Trophoblast cell (in vitro differentiated cells and primary cell): ENCODE measurements at regions not wholly inside any gene's neighbourhood (a gene's known extent, or its start where the extent isn't known, plus 50 kb on each side); places are given as distances from the start of the nearest gene placed in this dataset.
"Not testable (repeated sequence)": the region's sequence is repeated elsewhere in the genome, so short reads cannot be mapped to it uniquely, and the experiment has no call there.

Experiments used
- DNase-seq, 2 donors: peaks; one replicate each; pipeline ENCODE4 v3.0.0-alpha.2; 2016
- H2AFZ ChIP-seq: 2 replicates; pipeline ENCODE4 v1.6.1; 2013; ENCODE audit warnings: low read length, moderate library complexity, mild to moderate bottlenecking; ENCODE audit not compliant: insufficient read depth, poor library complexity
- H2AK5ac ChIP-seq: 2 replicates; pipeline ENCODE4 v1.6.1; 2013; ENCODE audit warnings: mild to moderate bottlenecking, low read length
- H2BK120ac ChIP-seq: 2 replicates; pipeline ENCODE4 v1.6.1; 2013; ENCODE audit warnings: low read length, mild to moderate bottlenecking, moderate library complexity; ENCODE audit not compliant: insufficient read depth, poor library complexity
- H2BK12ac ChIP-seq: 2 replicates; pipeline ENCODE4 v1.6.1; 2013; ENCODE audit warnings: mild to moderate bottlenecking, low read length, moderate library complexity
- H2BK5ac ChIP-seq: 2 replicates; pipeline ENCODE4 v1.6.1; 2013; ENCODE audit warnings: low read length, low read depth, moderate library complexity, mild to moderate bottlenecking; ENCODE audit not compliant: poor library complexity
- H3K14ac ChIP-seq: 2 replicates; pipeline ENCODE4 v1.6.1; 2013; ENCODE audit warnings: mild to moderate bottlenecking, low read length
- H3K18ac ChIP-seq: 2 replicates; pipeline ENCODE4 v1.6.1; 2013; ENCODE audit warnings: mild to moderate bottlenecking, low read length
- H3K23ac ChIP-seq: 2 replicates; pipeline ENCODE4 v1.6.1; 2013; ENCODE audit warnings: low read length
- H3K27ac ChIP-seq: 2 replicates; pipeline ENCODE4 v1.5.1; 2013; ENCODE audit warnings: low read depth, mild to moderate bottlenecking, inconsistent platforms, low read length, moderate library complexity
- H3K27me3 ChIP-seq: 2 replicates; pipeline ENCODE4 v1.6.1; 2013; ENCODE audit warnings: inconsistent platforms, mild to moderate bottlenecking, low read length, moderate library complexity; ENCODE audit not compliant: insufficient read depth
- H3K36me3 ChIP-seq, 2 experiments: 1 replicate in 1 of 2; 2 replicates in 1 of 2; pipeline ENCODE4 v1.6.1; 2013; ENCODE audit warnings: low read length in 2 of 2, mild to moderate bottlenecking in 2 of 2, moderate library complexity in 1 of 2; ENCODE audit not compliant: insufficient read depth in 2 of 2, control insufficient read depth in 1 of 2
- H3K4ac ChIP-seq: 2 replicates; pipeline ENCODE4 v1.6.1; 2013; ENCODE audit warnings: low read depth, mild to moderate bottlenecking, low read length, moderate library complexity
- H3K4me1 ChIP-seq, 2 experiments: 1 replicate in 1 of 2; 2 replicates in 1 of 2; pipeline ENCODE4 v1.6.1; 2013; ENCODE audit warnings: low read length in 2 of 2, mild to moderate bottlenecking in 2 of 2, moderate library complexity in 1 of 2; ENCODE audit not compliant: insufficient read depth in 2 of 2, control insufficient read depth in 1 of 2
- H3K4me2 ChIP-seq: 2 replicates; pipeline ENCODE4 v1.6.1; 2013; ENCODE audit warnings: inconsistent platforms, mild to moderate bottlenecking, low read length, moderate library complexity
- H3K4me3 ChIP-seq: 2 replicates; pipeline ENCODE4 v1.5.1; 2013; ENCODE audit warnings: mild to moderate bottlenecking, low read depth, low read length, inconsistent platforms
- H3K79me1 ChIP-seq: one replicate; pipeline ENCODE4 v1.6.1; 2013; ENCODE audit warnings: low read length
- H3K79me2 ChIP-seq: 2 replicates; pipeline ENCODE4 v1.6.1; 2013; ENCODE audit warnings: low read length, mild to moderate bottlenecking; ENCODE audit not compliant: control insufficient read depth, insufficient read depth, poor library complexity
- H3K9ac ChIP-seq: 2 replicates; pipeline ENCODE4 v1.6.1; 2013; ENCODE audit warnings: mild to moderate bottlenecking, low read length
- H3K9me3 ChIP-seq: 2 replicates; pipeline ENCODE4 v1.6.1; 2013; ENCODE audit warnings: low read depth, mild to moderate bottlenecking, control low read depth, inconsistent platforms, low read length; ENCODE audit not compliant: insufficient read depth
- H4K12ac ChIP-seq: 2 replicates; pipeline ENCODE4 v1.6.1; 2013; ENCODE audit warnings: low read depth, mild to moderate bottlenecking, low read length, moderate library complexity
- H4K8ac ChIP-seq: 2 replicates; pipeline ENCODE4 v1.6.1; 2013; ENCODE audit warnings: low read depth, mild to moderate bottlenecking, low read length, moderate library complexity
- H4K91ac ChIP-seq: one replicate; pipeline ENCODE4 v1.6.1; 2013; ENCODE audit warnings: low read depth, mild to moderate bottlenecking, low read length, moderate library complexity
- WGBS: extraction: QIAGEN DNeasy Blood & Tissue Kit; methylation state at CpG from one replicate; pipeline ENCODE4 v1.1.7; 2013; ENCODE audit warnings: missing lambda C conversion rate; ENCODE audit not compliant: insufficient read length, insufficient coverage; ENCODE audit errors: extremely low coverage; 5-methylcytosine and 5-hydroxymethylcytosine counted together

- not testable (repeated sequence) for H3K4ac ChIP-seq, H3K14ac ChIP-seq, H3K27ac ChIP-seq, H3K23ac ChIP-seq, H2BK12ac ChIP-seq, H3K79me2 ChIP-seq, H3K9ac ChIP-seq, H4K91ac ChIP-seq, DNase-seq, H3K4me3 ChIP-seq, H2AFZ ChIP-seq, H4K8ac ChIP-seq, H3K27me3 ChIP-seq, H3K18ac ChIP-seq, H3K9me3 ChIP-seq, H3K4me2 ChIP-seq, H3K4me1 ChIP-seq, H3K36me3 ChIP-seq, H3K79me1 ChIP-seq, H2BK5ac ChIP-seq, H2AK5ac ChIP-seq, H4K12ac ChIP-seq, H2BK120ac ChIP-seq
- WGBS, result no CpG with 5 or more reads among the region's 3 CpGs
Observed at GRCh38 chr2:87565116-87565515, 182.8 kb upstream of the PLGLB2 start.

- no CpG with 5 or more reads among the region's 3 CpGs for WGBS
- not testable (repeated sequence) for H3K4me1 ChIP-seq, H2BK120ac ChIP-seq, H3K4me3 ChIP-seq, H2AK5ac ChIP-seq, H3K14ac ChIP-seq, H3K79me2 ChIP-seq, H2BK12ac ChIP-seq, H3K36me3 ChIP-seq, H3K9ac ChIP-seq, H3K27me3 ChIP-seq, H3K27ac ChIP-seq, H3K4me2 ChIP-seq, H3K79me1 ChIP-seq, H3K23ac ChIP-seq, H2BK5ac ChIP-seq, H4K8ac ChIP-seq, DNase-seq, H3K18ac ChIP-seq, H2AFZ ChIP-seq, H3K4ac ChIP-seq, H4K12ac ChIP-seq, H4K91ac ChIP-seq, H3K9me3 ChIP-seq
Observed at GRCh38 chr2:87566531-87566930, 181.4 kb upstream of the PLGLB2 start.

- not testable (repeated sequence) for H3K4me1 ChIP-seq, H2BK12ac ChIP-seq, H2AFZ ChIP-seq, H3K79me1 ChIP-seq, H3K18ac ChIP-seq, H3K14ac ChIP-seq, H2AK5ac ChIP-seq, H3K79me2 ChIP-seq, H3K4me2 ChIP-seq, H3K27me3 ChIP-seq, DNase-seq, H4K8ac ChIP-seq, H3K4me3 ChIP-seq, H3K9me3 ChIP-seq, H3K27ac ChIP-seq, H3K23ac ChIP-seq, H3K9ac ChIP-seq, H4K12ac ChIP-seq, H2BK5ac ChIP-seq, H3K36me3 ChIP-seq, H3K4ac ChIP-seq, H4K91ac ChIP-seq, H2BK120ac ChIP-seq
- no CpG with 5 or more reads among the region's 11 CpGs for WGBS
Observed at GRCh38 chr2:87567093-87567492, 180.8 kb upstream of the PLGLB2 start.

GRCh38 chr2:87567912-87568311, 180.0 kb upstream of the PLGLB2 start:
- not testable (repeated sequence) for H3K4me1 ChIP-seq, H3K9me3 ChIP-seq, H2BK120ac ChIP-seq, H3K4me3 ChIP-seq, H3K79me1 ChIP-seq, H3K14ac ChIP-seq, H4K12ac ChIP-seq, H3K27ac ChIP-seq, DNase-seq, H4K8ac ChIP-seq, H2AFZ ChIP-seq, H4K91ac ChIP-seq, H3K79me2 ChIP-seq, H3K4ac ChIP-seq, H3K36me3 ChIP-seq, H3K9ac ChIP-seq, H2BK12ac ChIP-seq, H3K23ac ChIP-seq, H3K4me2 ChIP-seq, H2AK5ac ChIP-seq, H3K27me3 ChIP-seq, H3K18ac ChIP-seq, H2BK5ac ChIP-seq
- no CpG with 5 or more reads among the region's 3 CpGs for WGBS
